GM23248 (cell line): ENCODE measurements at regions not wholly inside any gene's neighbourhood (a gene's known extent, or its start where the extent isn't known, plus 50 kb on each side); places are given as distances from the start of the nearest gene placed in this dataset.
A peak's percentile ranks its signal among the peaks of the same experiment; 100 is the strongest.

Experiments
- DNase-seq: peaks from one replicate; pipeline ENCODE4 v3.0.0-alpha.2; 2015
- H2AFZ ChIP-seq: fragments of 200-600 bp; sonication (generic); 2 replicates; pipeline ENCODE4 v1.6.1; 2016; ENCODE audit warnings: antibody characterized with exemption
- H3F3A ChIP-seq: fragments of 200-600 bp; sonication (generic); 2 replicates; pipeline ENCODE4 v1.6.1; 2016; ENCODE audit warnings: mild to moderate bottlenecking, antibody characterized with exemption, mixed run types; ENCODE audit not compliant: insufficient read depth
- H3K27ac ChIP-seq: fragments of 200-600 bp; sonication (generic); 2 replicates; pipeline ENCODE4 v1.5.1; 2016; ENCODE audit warnings: mild to moderate bottlenecking
- H3K27me3 ChIP-seq: fragments of 200-600 bp; sonication (generic); replicated peaks from 2 replicates; pipeline ENCODE4 v1.6.1; 2016; ENCODE audit warnings: mild to moderate bottlenecking; ENCODE audit not compliant: insufficient read depth
- H3K36me3 ChIP-seq: fragments of 200-600 bp; sonication (generic); 2 replicates; pipeline ENCODE4 v1.6.1; 2016; ENCODE audit warnings: low read depth, mild to moderate bottlenecking
- H3K4me1 ChIP-seq: fragments of 200-600 bp; sonication (generic); 2 replicates; pipeline ENCODE4 v1.6.1; 2016; ENCODE audit warnings: mild to moderate bottlenecking; ENCODE audit not compliant: insufficient read depth
- H3K4me2 ChIP-seq: fragments of 200-600 bp; sonication (generic); one replicate; pipeline ENCODE4 v1.6.1; 2016; ENCODE audit warnings: mild to moderate bottlenecking; ENCODE audit not compliant: unreplicated experiment
- H3K4me3 ChIP-seq: fragments of 200-600 bp; sonication (generic); 2 replicates; pipeline ENCODE4 v1.5.1; 2016; ENCODE audit warnings: mild to moderate bottlenecking
- H3K79me2 ChIP-seq: fragments of 200-600 bp; sonication (generic); 2 replicates; pipeline ENCODE4 v1.6.1; 2016; ENCODE audit warnings: mild to moderate bottlenecking; ENCODE audit not compliant: insufficient read depth
- H3K9ac ChIP-seq: fragments of 200-600 bp; sonication (generic); 2 replicates; pipeline ENCODE4 v1.6.1; 2016; ENCODE audit warnings: mild to moderate bottlenecking
- H3K9me2 ChIP-seq: fragments of 200-600 bp; sonication (generic); 2 replicates; pipeline ENCODE4 v1.6.1; 2016; ENCODE audit warnings: mixed run types, mild to moderate bottlenecking, moderate library complexity; ENCODE audit not compliant: insufficient read depth
- H3K9me3 ChIP-seq: fragments of 200-600 bp; sonication (generic); one replicate; pipeline ENCODE4 v1.6.1; 2017; ENCODE audit warnings: low read depth
- H4K20me1 ChIP-seq: fragments of 200-600 bp; sonication (generic); 2 replicates; pipeline ENCODE4 v1.6.0; 2016; ENCODE audit not compliant: insufficient read depth
- EZH2 ChIP-seq: fragments of 200-600 bp; sonication (generic); IDR thresholded peaks from 2 replicates; pipeline ENCODE4 v1.6.1; 2018; ENCODE audit warnings: antibody characterized with exemption, mild to moderate bottlenecking; ENCODE audit not compliant: insufficient read depth, poor library complexity, severe bottlenecking
- EZH2phosphoT487 ChIP-seq: fragments of 200-600 bp; sonication (generic); IDR thresholded peaks from 2 replicates; pipeline ENCODE4 v1.6.1; 2018; ENCODE audit warnings: antibody characterized with exemption, moderate library complexity, mild to moderate bottlenecking, low read depth; ENCODE audit not compliant: insufficient read depth
- WGBS, 2 experiments: methylation state at CpG; one replicate each; pipeline ENCODE4 v1.1.6; 2015 to 2017; ENCODE audit warnings: low lambda C conversion rate in 2 of 2, low coverage in 1 of 2; ENCODE audit errors: missing lambda C conversion rate in 2 of 2; 5-methylcytosine and 5-hydroxymethylcytosine counted together
- in situ Hi-C: fragments of 300-500 bp; cut with MboI; formaldehyde crosslinking; loops from 2 replicates; pipeline ENCODE4 v1.15.0; 2020

DNA sequence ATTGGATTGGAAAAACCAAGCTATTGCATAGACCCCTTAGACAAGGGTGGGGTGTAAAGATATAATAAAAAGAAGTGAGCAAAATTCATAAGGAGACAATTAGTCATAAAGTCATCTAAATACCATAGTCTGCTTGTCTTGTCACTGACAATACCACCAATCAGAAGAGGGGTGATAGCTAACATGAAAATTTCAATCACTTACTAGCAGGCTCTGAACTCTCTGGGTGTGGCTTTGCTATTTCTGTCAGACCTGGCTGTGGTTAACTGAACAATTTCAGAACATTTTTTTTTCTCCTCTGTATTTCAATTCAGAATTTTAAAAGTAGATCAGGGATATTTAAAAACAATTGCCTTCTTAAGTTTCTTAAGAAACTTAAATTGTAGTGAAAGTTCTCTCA lies 158.5 kb upstream of the PRMT6 start:
- no peaks in the 10 kb centered on the region for H3K4me1 ChIP-seq
- H3K36me3 ChIP-seq = no peaks in the 10 kb centered on the region
- DNase-seq = no peak
- no peaks in the 10 kb centered on the region for H4K20me1 ChIP-seq
- H3K9me2 ChIP-seq = no peaks in the 10 kb centered on the region
- H3K79me2 ChIP-seq = no peaks in the 10 kb centered on the region
- H3K9me3 ChIP-seq = no peaks in the 10 kb centered on the region
- no peak overlapping the region for H3K27ac ChIP-seq
- no peak overlapping the region for H3K4me3 ChIP-seq
- no peaks in the 10 kb centered on the region for H3F3A ChIP-seq
- H3K4me2 ChIP-seq = no peak overlapping the region
- in situ Hi-C loops = no loop called here
- no peak overlapping the region for H3K9ac ChIP-seq
- no peak for TF ChIP-seq EZH2
- TF ChIP-seq EZH2phosphoT487 = no peak
- H3K27me3 ChIP-seq = no peaks in the 10 kb centered on the region
- no peak overlapping the region for H2AFZ ChIP-seq

DNA sequence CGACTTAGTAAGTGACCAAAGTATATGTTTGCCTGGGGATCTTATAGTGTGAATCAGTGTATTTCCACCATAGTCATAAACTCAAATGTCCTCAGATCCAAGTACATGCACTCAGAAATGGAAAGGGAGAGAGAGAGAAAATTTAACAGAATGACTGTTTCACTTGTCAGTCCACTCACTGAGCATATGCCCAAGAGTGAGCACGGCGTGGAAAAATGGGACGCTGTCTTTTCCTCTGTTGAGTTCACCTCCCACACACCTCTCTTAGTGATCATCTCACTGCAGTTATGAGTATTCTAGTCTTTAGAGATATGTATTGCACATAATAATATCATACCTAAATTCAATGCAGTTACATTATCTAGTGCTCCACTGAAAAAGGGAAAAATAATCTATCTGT lies 156.8 kb upstream of the PRMT6 start:
- Histone ChIP-seq H3F3A (no peaks in the 10 kb centered on the region), H3K27me3 (no peaks in the 10 kb centered on the region), H2AFZ (no peak overlapping the region), H3K79me2 (no peaks in the 10 kb centered on the region), H3K4me2 (no peak overlapping the region), H3K9ac (no peak overlapping the region), H4K20me1 (no peaks in the 10 kb centered on the region), H3K36me3 (no peaks in the 10 kb centered on the region), H3K4me3 (no peak overlapping the region), H3K27ac (no peak overlapping the region), H3K4me1 (no peaks in the 10 kb centered on the region), H3K9me2 (no peaks in the 10 kb centered on the region), H3K9me3 (no peaks in the 10 kb centered on the region)
- TF ChIP-seq EZH2 (no peak), EZH2phosphoT487 (no peak)
- DNase-seq = no peak
- in situ Hi-C loops = no loop called here
- WGBS, 2 experiments = 74 to 77% methylated on average over 4 of the region's 4 CpGs

DNA sequence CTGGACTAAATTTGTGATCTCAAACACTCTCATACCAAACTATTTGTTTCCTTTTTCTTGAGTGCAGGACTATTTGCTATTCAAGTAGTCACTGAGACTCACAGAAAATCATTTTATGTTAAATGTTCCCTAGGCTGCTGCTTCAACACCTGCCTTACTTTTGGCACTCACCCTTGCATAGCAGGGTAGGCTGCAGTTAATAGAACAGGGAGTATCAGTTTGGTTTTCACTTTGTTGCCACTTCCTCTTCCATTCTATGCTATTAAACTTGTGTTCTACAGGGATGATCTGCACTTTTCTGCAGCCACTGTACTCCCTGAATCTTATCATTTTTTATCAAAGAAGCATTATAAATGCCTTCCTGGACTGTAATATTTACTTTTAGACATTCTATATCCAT lies 148.7 kb upstream of the PRMT6 start:
- Histone ChIP-seq H3K36me3 (no peaks in the 10 kb centered on the region), H3K9me3 (no peaks in the 10 kb centered on the region), H3K79me2 (no peaks in the 10 kb centered on the region), H3F3A (peaks cover 5% of the 10 kb centered on the region; the same call in 1 of the 2 replicates), H3K27me3 (no peaks in the 10 kb centered on the region), H4K20me1 (no peaks in the 10 kb centered on the region), H3K9me2 (no peaks in the 10 kb centered on the region), H2AFZ (no peak overlapping the region), H3K4me3 (no peak overlapping the region), H3K4me1 (peaks cover 12% of the 10 kb centered on the region), H3K27ac (no peak overlapping the region), H3K4me2 (no peak overlapping the region), H3K9ac (no peak overlapping the region)
- in situ Hi-C loops = no loop called here
- DNase-seq = no peak
- TF ChIP-seq EZH2phosphoT487 = no peak
- no peak for TF ChIP-seq EZH2

DNA sequence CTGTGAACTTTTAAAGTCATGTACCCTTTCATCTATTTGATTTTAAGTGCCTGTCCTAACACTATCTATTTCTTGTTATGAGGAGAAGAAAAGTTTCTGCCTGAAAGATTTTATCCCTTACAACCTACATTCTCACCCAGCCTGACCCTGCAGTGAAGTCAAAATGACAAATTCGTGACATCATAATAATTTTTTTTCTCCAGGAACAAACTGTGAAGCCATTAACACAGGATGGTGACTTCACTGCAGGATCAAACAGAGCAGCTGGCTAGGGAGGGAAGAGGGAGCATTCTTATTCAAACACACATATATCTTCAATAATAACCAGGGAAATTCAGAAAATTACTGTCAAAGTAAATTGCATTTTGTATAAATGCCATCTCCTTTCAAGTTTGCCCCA lies 147.8 kb upstream of the PRMT6 start:
- no peaks in the 10 kb centered on the region for H4K20me1 ChIP-seq

DNA sequence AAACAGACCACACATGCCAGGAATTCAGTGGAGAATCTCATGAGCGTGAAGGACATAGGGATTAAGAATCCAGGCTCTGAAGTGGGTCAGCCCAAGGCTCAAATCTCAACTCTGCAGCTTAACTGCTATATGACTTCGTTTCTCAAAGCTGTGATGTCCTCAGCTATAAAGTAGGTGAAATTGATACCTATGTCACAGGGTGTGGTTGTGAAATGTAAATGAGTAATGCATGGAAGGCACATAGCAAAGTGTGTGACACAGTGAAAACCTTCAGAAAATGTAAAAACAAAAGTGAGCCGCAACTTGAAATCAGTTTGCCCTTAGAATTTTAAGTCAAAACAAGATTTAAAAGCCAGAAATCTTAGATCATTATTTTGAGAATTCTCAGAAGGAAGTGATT lies 145.7 kb upstream of the PRMT6 start:
- Histone ChIP-seq H3K4me3 (no peak overlapping the region), H3K4me1 (peaks cover 12% of the 10 kb centered on the region), H3K79me2 (no peaks in the 10 kb centered on the region), H3K36me3 (no peaks in the 10 kb centered on the region), H3K9me2 (no peaks in the 10 kb centered on the region), H3K9ac (no peak overlapping the region), H4K20me1 (no peaks in the 10 kb centered on the region), H3K4me2 (no peak overlapping the region), H3K27me3 (no peaks in the 10 kb centered on the region), H2AFZ (peak overlapping the region; percentile 15; the same call in 1 of the 2 replicates), H3K9me3 (no peaks in the 10 kb centered on the region), H3K27ac (no peak overlapping the region), H3F3A (peaks cover 5% of the 10 kb centered on the region; the same call in 1 of the 2 replicates)
- WGBS, 2 experiments = 74 to 78% methylated on average over 3 of the region's 3 CpGs
- DNase-seq = peak; percentile 19
- in situ Hi-C loops = no loop called here
- no peak for TF ChIP-seq EZH2
- TF ChIP-seq EZH2phosphoT487 = no peak

More for the DNA sequence above, 147.8 kb upstream of the PRMT6 start:
- Histone ChIP-seq H3K4me3 (no peak overlapping the region), H3F3A (peaks cover 5% of the 10 kb centered on the region; the same call in 1 of the 2 replicates), H3K36me3 (no peaks in the 10 kb centered on the region), H3K9ac (no peak overlapping the region), H3K9me3 (no peaks in the 10 kb centered on the region), H3K27ac (no peak overlapping the region), H2AFZ (no peak overlapping the region), H3K79me2 (no peaks in the 10 kb centered on the region), H3K9me2 (no peaks in the 10 kb centered on the region), H3K4me1 (peaks cover 12% of the 10 kb centered on the region), H3K4me2 (no peak overlapping the region), H3K27me3 (no peaks in the 10 kb centered on the region)
- 11 to 17% methylated on average over 1 of the region's 1 CpG for WGBS, 2 experiments
- TF ChIP-seq EZH2 = no peak
- TF ChIP-seq EZH2phosphoT487 = no peak
- in situ Hi-C loops = no loop called here
- DNase-seq = no peak
